ENCODE measurements at regions not wholly inside any gene's neighbourhood (a gene's known extent, or its start where the extent isn't known, plus 50 kb on each side); places are given as distances from the start of the nearest gene placed in this dataset.

GRCh38 chr1:177812650-177813049, 157.2 kb downstream of the SEC16B start:
- TF ChIP-seq, protein P1, sequence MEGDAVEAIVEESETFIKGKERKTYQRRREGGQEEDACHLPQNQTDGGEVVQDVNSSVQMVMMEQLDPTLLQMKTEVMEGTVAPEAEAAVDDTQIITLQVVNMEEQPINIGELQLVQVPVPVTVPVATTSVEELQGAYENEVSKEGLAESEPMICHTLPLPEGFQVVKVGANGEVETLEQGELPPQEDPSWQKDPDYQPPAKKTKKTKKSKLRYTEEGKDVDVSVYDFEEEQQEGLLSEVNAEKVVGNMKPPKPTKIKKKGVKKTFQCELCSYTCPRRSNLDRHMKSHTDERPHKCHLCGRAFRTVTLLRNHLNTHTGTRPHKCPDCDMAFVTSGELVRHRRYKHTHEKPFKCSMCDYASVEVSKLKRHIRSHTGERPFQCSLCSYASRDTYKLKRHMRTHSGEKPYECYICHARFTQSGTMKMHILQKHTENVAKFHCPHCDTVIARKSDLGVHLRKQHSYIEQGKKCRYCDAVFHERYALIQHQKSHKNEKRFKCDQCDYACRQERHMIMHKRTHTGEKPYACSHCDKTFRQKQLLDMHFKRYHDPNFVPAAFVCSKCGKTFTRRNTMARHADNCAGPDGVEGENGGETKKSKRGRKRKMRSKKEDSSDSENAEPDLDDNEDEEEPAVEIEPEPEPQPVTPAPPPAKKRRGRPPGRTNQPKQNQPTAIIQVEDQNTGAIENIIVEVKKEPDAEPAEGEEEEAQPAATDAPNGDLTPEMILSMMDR (IDR thresholded peaks at IDR 0.05): no peak
- no peak for TF ChIP-seq POLR2AphosphoS5 (IDR thresholded peaks at IDR 0.05; ENCODE audit: low read depth, low read length)
- no peak for TF ChIP-seq REST (IDR thresholded peaks at IDR 0.05; ENCODE audit: insufficient read depth in 1 of 2, low read depth in 2 of 2, low read length in 1 of 2)
- no peak for TF ChIP-seq SIN3A (IDR thresholded peaks at IDR 0.05; ENCODE audit: borderline replicate concordance, insufficient read depth, low read depth, low read length)

Data from Panc1 (cell line).